Parathyroid adenoma (tissue), 2 donors: ENCODE measurements at regions not wholly inside any gene's neighbourhood (a gene's known extent, or its start where the extent isn't known, plus 50 kb on each side); places are given as distances from the start of the nearest gene placed in this dataset.
"Not testable (repeated sequence)": the region's sequence is repeated elsewhere in the genome, so short reads cannot be mapped to it uniquely, and the experiment has no call there.

Experiments used
- H2AFZ ChIP-seq: fragments of 300-600 bp; sonication (generic); one replicate; pipeline ENCODE4 v1.7.0; 2017; ENCODE audit warnings: antibody characterized with exemption, mild to moderate bottlenecking
- H3K27ac ChIP-seq: fragments of 300-600 bp; sonication (generic); one replicate; pipeline ENCODE4 v1.7.0; 2017
- H3K27me3 ChIP-seq: fragments of 300-600 bp; sonication (generic); one replicate; pipeline ENCODE4 v1.7.0; 2017; ENCODE audit warnings: low read length; ENCODE audit not compliant: control insufficient read depth, insufficient read depth
- H3K36me3 ChIP-seq: fragments of 300-600 bp; sonication (generic); one replicate; pipeline ENCODE4 v1.7.0; 2017; ENCODE audit warnings: low read length; ENCODE audit not compliant: control insufficient read depth, insufficient read depth
- H3K4me1 ChIP-seq: fragments of 300-600 bp; sonication (generic); one replicate; pipeline ENCODE4 v1.7.0; 2017; ENCODE audit warnings: control low read depth
- H3K4me2 ChIP-seq: fragments of 300-600 bp; sonication (generic); one replicate; pipeline ENCODE4 v1.7.0; 2017; ENCODE audit warnings: low read length
- H3K4me3 ChIP-seq: fragments of 300-600 bp; sonication (generic); one replicate; pipeline ENCODE4 v1.7.0; 2017; ENCODE audit warnings: low read depth, low read length
- H3K79me2 ChIP-seq: fragments of 300-600 bp; sonication (generic); one replicate; pipeline ENCODE4 v1.7.0; 2017; ENCODE audit warnings: control low read depth
- H3K9ac ChIP-seq: fragments of 300-600 bp; sonication (generic); one replicate; pipeline ENCODE4 v1.7.0; 2017; ENCODE audit warnings: mild to moderate bottlenecking
- H3K9me3 ChIP-seq: fragments of 300-600 bp; sonication (generic); one replicate; pipeline ENCODE4 v1.7.0; 2017; ENCODE audit warnings: low read length; ENCODE audit not compliant: control insufficient read depth
- CTCF ChIP-seq: fragments of 300-600 bp; sonication (generic); IDR thresholded peaks from one replicate; pipeline ENCODE4 v1.7.0; 2017; ENCODE audit warnings: antibody characterized with exemption, mild to moderate bottlenecking
- donor health status: primary hyperparathyroidism.

GRCh38 chr6:111925296-111925695 is 52.0 kb upstream of the FYN start:
- no peak for TF ChIP-seq CTCF

GRCh38 chr6:111926731-111927302 is 53.6 kb upstream of the FYN start:
- H2AFZ ChIP-seq = no peak overlapping the region
- no peak overlapping the region for H3K4me2 ChIP-seq
- H3K27ac ChIP-seq = no peak overlapping the region
- no peaks in the 10 kb centered on the region for H3K36me3 ChIP-seq
- no peaks in the 10 kb centered on the region for H3K27me3 ChIP-seq
- no peak overlapping the region for H3K4me3 ChIP-seq
- no peak overlapping the region for H3K9ac ChIP-seq
- no peaks in the 10 kb centered on the region for H3K4me1 ChIP-seq
- no peaks in the 10 kb centered on the region for H3K9me3 ChIP-seq
- no peak for TF ChIP-seq CTCF
- H3K79me2 ChIP-seq = no peaks in the 10 kb centered on the region

More at GRCh38 chr6:111925296-111925695, 52.0 kb upstream of the FYN start:
- no peak overlapping the region for H3K27ac ChIP-seq
- no peaks in the 10 kb centered on the region for H3K9me3 ChIP-seq
- H3K27me3 ChIP-seq = no peaks in the 10 kb centered on the region
- no peak overlapping the region for H3K4me3 ChIP-seq
- no peaks in the 10 kb centered on the region for H3K79me2 ChIP-seq
- no peak overlapping the region for H3K4me2 ChIP-seq
- no peak overlapping the region for H2AFZ ChIP-seq
- no peaks in the 10 kb centered on the region for H3K4me1 ChIP-seq
- no peaks in the 10 kb centered on the region for H3K36me3 ChIP-seq
- H3K9ac ChIP-seq = no peak overlapping the region

- H3K79me2 ChIP-seq = no peaks in the 10 kb centered on the region
- no peaks in the 10 kb centered on the region for H3K27me3 ChIP-seq
- no peaks in the 10 kb centered on the region for H3K36me3 ChIP-seq
- no peak overlapping the region for H3K4me3 ChIP-seq
- H3K27ac ChIP-seq = no peak overlapping the region
- H3K4me2 ChIP-seq = no peak overlapping the region
- no peaks in the 10 kb centered on the region for H3K9me3 ChIP-seq
- H3K9ac ChIP-seq = no peak overlapping the region
- TF ChIP-seq CTCF = no peak
- H3K4me1 ChIP-seq = no peaks in the 10 kb centered on the region
- no peak overlapping the region for H2AFZ ChIP-seq
These were observed 54.1 kb upstream of the FYN start for GRCh38 chr6:111927321-111927720.

- no peaks in the 10 kb centered on the region for H3K4me1 ChIP-seq
- no peak overlapping the region for H3K4me2 ChIP-seq
- no peak for TF ChIP-seq CTCF
- H3K27ac ChIP-seq = no peak overlapping the region
- no peak overlapping the region for H3K4me3 ChIP-seq
- no peaks in the 10 kb centered on the region for H3K9me3 ChIP-seq
- H3K36me3 ChIP-seq = no peaks in the 10 kb centered on the region
- H3K9ac ChIP-seq = no peak overlapping the region
- no peaks in the 10 kb centered on the region for H3K27me3 ChIP-seq
- H3K79me2 ChIP-seq = no peaks in the 10 kb centered on the region
- no peak overlapping the region for H2AFZ ChIP-seq
These were observed 54.9 kb upstream of the FYN start for GRCh38 chr6:111928139-111928538.

GRCh38 chr6:111934611-111935010 is 61.4 kb upstream of the FYN start:
- not testable (repeated sequence) for H3K79me2 ChIP-seq, H3K4me1 ChIP-seq, H3K4me3 ChIP-seq, H3K9me3 ChIP-seq, H3K27me3 ChIP-seq, H3K4me2 ChIP-seq, H2AFZ ChIP-seq, H3K27ac ChIP-seq, H3K36me3 ChIP-seq, H3K9ac ChIP-seq
